ENCODE measurements at regions not wholly inside any gene's neighbourhood (a gene's known extent, or its start where the extent isn't known, plus 50 kb on each side); places are given as distances from the start of the nearest gene placed in this dataset.

DNA sequence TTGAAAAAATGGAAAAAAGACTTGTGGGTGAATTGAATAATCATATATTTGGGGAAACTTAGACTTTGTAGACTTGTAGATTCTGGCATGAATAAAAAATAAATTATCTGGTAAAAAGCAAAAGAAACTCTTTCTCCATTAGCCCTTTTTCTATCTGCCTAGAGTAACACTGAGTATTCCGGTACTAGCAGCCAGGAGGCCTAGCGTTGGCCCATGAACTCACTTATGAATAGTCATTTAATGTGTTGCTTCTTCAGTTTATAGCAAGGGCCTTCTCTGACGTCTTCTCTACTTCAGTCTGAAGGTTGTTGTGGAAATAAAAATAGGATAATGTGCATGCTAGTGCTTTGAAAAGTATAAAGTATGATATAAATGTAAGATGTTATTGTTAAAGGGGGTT, 851.2 kb upstream of the NR2F2 start:
- TF ChIP-seq POLR2A (IDR thresholded peaks at IDR 0.05), result no peak
- TF ChIP-seq, protein P1, sequence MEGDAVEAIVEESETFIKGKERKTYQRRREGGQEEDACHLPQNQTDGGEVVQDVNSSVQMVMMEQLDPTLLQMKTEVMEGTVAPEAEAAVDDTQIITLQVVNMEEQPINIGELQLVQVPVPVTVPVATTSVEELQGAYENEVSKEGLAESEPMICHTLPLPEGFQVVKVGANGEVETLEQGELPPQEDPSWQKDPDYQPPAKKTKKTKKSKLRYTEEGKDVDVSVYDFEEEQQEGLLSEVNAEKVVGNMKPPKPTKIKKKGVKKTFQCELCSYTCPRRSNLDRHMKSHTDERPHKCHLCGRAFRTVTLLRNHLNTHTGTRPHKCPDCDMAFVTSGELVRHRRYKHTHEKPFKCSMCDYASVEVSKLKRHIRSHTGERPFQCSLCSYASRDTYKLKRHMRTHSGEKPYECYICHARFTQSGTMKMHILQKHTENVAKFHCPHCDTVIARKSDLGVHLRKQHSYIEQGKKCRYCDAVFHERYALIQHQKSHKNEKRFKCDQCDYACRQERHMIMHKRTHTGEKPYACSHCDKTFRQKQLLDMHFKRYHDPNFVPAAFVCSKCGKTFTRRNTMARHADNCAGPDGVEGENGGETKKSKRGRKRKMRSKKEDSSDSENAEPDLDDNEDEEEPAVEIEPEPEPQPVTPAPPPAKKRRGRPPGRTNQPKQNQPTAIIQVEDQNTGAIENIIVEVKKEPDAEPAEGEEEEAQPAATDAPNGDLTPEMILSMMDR (IDR thresholded peaks at IDR 0.05), result no peak
